SKM-1 treated with dmso at 0.1 percent for 144 hours (cell line): ENCODE measurements at regions not wholly inside any gene's neighbourhood (a gene's known extent, or its start where the extent isn't known, plus 50 kb on each side); places are given as distances from the start of the nearest gene placed in this dataset.
"Not testable (repeated sequence)": the region's sequence is repeated elsewhere in the genome, so short reads cannot be mapped to it uniquely, and the experiment has no call there.

Experiments
- DNase-seq: peaks from one replicate; lab custom pipeline; 2025; ENCODE audit not compliant: unreplicated experiment; lab: John Stamatoyannopoulos, UW

GRCh38 chr2:95763074-95763473 lies 171.3 kb downstream of the TRIM43 start:
- not testable (repeated sequence) for DNase-seq

- not testable (repeated sequence) for DNase-seq
Measured at GRCh38 chr2:95764966-95765365, 173.2 kb downstream of the TRIM43 start.

DNA sequence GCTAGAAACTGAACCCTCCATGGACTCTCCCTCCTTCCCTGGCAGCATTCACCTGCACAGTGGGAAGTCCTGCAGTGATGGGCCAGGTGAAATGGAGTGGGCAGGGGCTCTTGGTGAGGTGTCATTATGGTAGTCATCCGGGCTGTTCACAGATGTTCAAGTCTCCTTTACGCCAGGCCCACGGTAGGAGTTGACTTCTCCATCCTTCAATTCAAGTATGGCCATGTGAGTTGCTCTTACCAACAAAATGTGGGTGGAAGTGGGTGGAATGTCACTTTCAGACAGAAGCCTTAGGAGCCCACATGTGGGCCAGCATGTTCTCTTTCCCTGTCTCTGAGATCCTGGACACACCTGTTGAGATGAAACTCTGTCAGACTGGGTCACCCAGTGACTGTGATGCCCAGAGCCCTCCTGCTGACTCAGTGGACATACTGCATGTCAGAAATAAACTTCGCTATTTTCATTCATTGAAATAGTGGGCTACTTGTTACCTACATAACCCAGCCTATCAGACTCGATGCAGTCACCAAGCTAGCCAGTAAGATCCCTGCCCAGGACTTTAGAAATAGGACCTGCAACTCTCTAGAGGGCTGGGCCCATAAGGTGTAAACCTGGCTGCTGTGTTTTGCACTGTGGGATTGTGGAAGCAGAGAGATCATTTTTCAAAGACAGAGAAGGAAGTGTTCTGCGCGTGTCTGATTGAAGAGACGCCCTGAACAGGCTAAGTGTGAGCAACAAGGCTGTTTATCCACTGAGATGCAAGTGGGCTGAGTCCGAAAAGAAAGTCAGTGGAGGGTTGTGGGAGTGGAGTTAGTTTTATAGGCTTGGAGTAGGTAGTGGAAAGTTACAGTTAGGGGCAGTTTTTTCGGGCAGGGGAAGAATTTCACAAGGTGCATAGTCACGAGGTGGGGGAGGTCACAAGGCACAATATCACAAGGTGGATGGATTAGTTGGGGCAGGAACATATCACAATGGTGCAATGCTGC lies 174.4 kb downstream of the TRIM43 start:
- DNase-seq: not testable (repeated sequence)

DNA sequence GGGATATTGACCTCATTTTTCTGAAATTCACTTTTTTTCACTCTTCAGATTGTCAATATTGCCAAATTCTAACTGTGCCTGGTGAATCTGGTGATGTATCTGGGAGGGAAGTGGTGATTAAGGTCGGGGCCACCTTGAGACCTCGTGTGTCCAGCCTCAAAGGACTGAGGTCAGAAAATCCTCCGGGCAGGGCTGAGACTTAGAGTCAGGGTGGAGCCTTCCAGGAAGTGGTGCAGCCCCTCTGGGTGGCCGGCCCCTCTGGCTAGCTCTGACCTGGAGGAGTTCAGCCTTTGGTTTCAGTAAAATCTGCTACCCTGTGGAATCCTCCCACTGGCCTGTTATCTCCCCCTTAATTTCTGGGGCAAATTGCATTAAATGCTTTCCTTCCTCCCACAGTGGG lies 175.7 kb downstream of the TRIM43 start:
- DNase-seq: not testable (repeated sequence)

- DNase-seq: not testable (repeated sequence)
Measured at GRCh38 chr2:95767950-95768349, 176.1 kb downstream of the TRIM43 start.

DNA sequence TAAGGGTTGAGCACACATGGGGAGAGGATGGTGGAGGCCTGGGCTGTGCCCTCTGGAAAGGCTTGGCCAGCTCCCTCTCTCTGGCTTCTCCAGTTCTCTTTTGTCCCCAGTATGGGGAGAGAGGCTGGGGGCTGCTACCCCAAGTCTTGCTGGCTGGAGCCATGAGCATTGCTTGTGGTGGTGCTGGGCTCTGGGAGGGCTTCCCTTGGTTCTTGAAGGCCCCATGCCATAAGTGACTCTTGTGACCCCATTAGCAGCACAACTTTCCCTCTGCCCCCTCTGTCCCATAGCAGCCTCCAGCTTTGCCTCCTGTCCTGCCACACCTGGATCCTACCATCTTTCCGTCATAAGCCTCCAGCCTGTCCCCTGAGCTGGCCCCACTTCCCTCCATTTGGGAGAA lies 177.5 kb downstream of the TRIM43 start:
- not testable (repeated sequence) for DNase-seq

GRCh38 chr2:95770726-95771125 lies 178.9 kb downstream of the TRIM43 start:
- DNase-seq: not testable (repeated sequence)

- DNase-seq: not testable (repeated sequence)
Measured at GRCh38 chr2:95774322-95775192, 182.8 kb downstream of the TRIM43 start.

GRCh38 chr2:95775193-95775531 lies 183.4 kb downstream of the TRIM43 start:
- not testable (repeated sequence) for DNase-seq
